GM08714 (cell line): ENCODE measurements at regions not wholly inside any gene's neighbourhood (a gene's known extent, or its start where the extent isn't known, plus 50 kb on each side); places are given as distances from the start of the nearest gene placed in this dataset.

Experiments
- H3K4me3 ChIP-seq: fragments of 200-500 bp; sonication (Bioruptor generic); 2 replicates; pipeline ENCODE4 v1.5.1; 2014; ENCODE audit warnings: mild to moderate bottlenecking, low read length, inconsistent platforms
- ZNF274 ChIP-seq: IDR thresholded peaks from 2 replicates; pipeline ENCODE4 v1.6.1; 2012; ENCODE audit warnings: mild to moderate bottlenecking, low read depth, low read length

GRCh38 chr10:129102906-129103693, 363.9 kb upstream of the MGMT start:
- no peak overlapping the region for H3K4me3 ChIP-seq
- TF ChIP-seq ZNF274 = no peak

- no peak for TF ChIP-seq ZNF274
- H3K4me3 ChIP-seq = no peak overlapping the region
Observed at GRCh38 chr10:129104266-129105045, 362.6 kb upstream of the MGMT start.

- no peak overlapping the region for H3K4me3 ChIP-seq
- no peak for TF ChIP-seq ZNF274
Observed at GRCh38 chr10:129105266-129105665, 361.8 kb upstream of the MGMT start.

- TF ChIP-seq ZNF274 = no peak
- no peak overlapping the region for H3K4me3 ChIP-seq
Observed at GRCh38 chr10:129106314-129106713, 360.7 kb upstream of the MGMT start.

GRCh38 chr10:129107525-129107924, 359.5 kb upstream of the MGMT start:
- no peak for TF ChIP-seq ZNF274
- no peak overlapping the region for H3K4me3 ChIP-seq

GRCh38 chr10:129108378-129108777, 358.7 kb upstream of the MGMT start:
- no peak overlapping the region for H3K4me3 ChIP-seq
- no peak for TF ChIP-seq ZNF274

GRCh38 chr10:129108994-129109393, 358.0 kb upstream of the MGMT start:
- H3K4me3 ChIP-seq = no peak overlapping the region
- no peak for TF ChIP-seq ZNF274

- no peak overlapping the region for H3K4me3 ChIP-seq
- TF ChIP-seq ZNF274 = no peak
Observed at GRCh38 chr10:129110780-129111179, 356.3 kb upstream of the MGMT start.

- TF ChIP-seq ZNF274 = no peak
- no peak overlapping the region for H3K4me3 ChIP-seq
Observed at GRCh38 chr10:129111922-129112321, 355.1 kb upstream of the MGMT start.

GRCh38 chr10:129114588-129114987, 352.5 kb upstream of the MGMT start:
- H3K4me3 ChIP-seq = no peak overlapping the region
- no peak for TF ChIP-seq ZNF274

GRCh38 chr10:129116371-129116770, 350.7 kb upstream of the MGMT start:
- TF ChIP-seq ZNF274 = no peak
- no peak overlapping the region for H3K4me3 ChIP-seq

- H3K4me3 ChIP-seq = no peak overlapping the region
- TF ChIP-seq ZNF274 = no peak
Observed at GRCh38 chr10:129120441-129120840, 346.6 kb upstream of the MGMT start.

- TF ChIP-seq ZNF274 = no peak
- no peak overlapping the region for H3K4me3 ChIP-seq
Observed at GRCh38 chr10:129122846-129123245, 344.2 kb upstream of the MGMT start.

- H3K4me3 ChIP-seq = no peak overlapping the region
- no peak for TF ChIP-seq ZNF274
Observed at GRCh38 chr10:129123428-129123827, 343.6 kb upstream of the MGMT start.

- no peak for TF ChIP-seq ZNF274
- no peak overlapping the region for H3K4me3 ChIP-seq
Observed at GRCh38 chr10:129126982-129127381, 340.1 kb upstream of the MGMT start.
